ENCODE measurements at regions not wholly inside any gene's neighbourhood (a gene's known extent, or its start where the extent isn't known, plus 50 kb on each side); places are given as distances from the start of the nearest gene placed in this dataset.

- Histone ChIP-seq H3K4me3 (ENCODE audit: low read length) (no peak overlapping the region), H3K79me1 (ENCODE audit: low read length) (no peaks in the 10 kb centered on the region), H2AK5ac (ENCODE audit: low read length) (no peak overlapping the region), H4K5ac (ENCODE audit: low read length) (no peak overlapping the region), H3K27ac (ENCODE audit: low read depth, low read length) (no peak overlapping the region), H3K36me3 (ENCODE audit: control insufficient read depth, insufficient read depth, low read length) (no peaks in the 10 kb centered on the region), H3K9ac (ENCODE audit: low read length) (no peak overlapping the region), H3K23ac (ENCODE audit: low read length) (no peak overlapping the region), H4K8ac (ENCODE audit: low read depth, low read length) (no peak overlapping the region), H3K27me3 (ENCODE audit: insufficient read depth, low read length, poor library complexity) (no peaks in the 10 kb centered on the region), H3K79me2 (ENCODE audit: control insufficient read depth, insufficient read depth, low read length) (no peaks in the 10 kb centered on the region), H3K18ac (ENCODE audit: low read length) (no peak overlapping the region), H3K4me2 (ENCODE audit: low read length) (no peak overlapping the region), H3K4me1 (ENCODE audit: control insufficient read depth, low read depth, low read length) (no peaks in the 10 kb centered on the region), H3K56ac (ENCODE audit: low read length) (no peak overlapping the region), H2BK120ac (ENCODE audit: low read depth, low read length) (no peak overlapping the region), H3K4ac (ENCODE audit: low read depth, low read length) (no peak overlapping the region), H2BK5ac (ENCODE audit: low read length) (no peak overlapping the region), H2BK15ac (replicated peaks; ENCODE audit: low read depth) (no peak overlapping the region)
- WGBS (ENCODE audit: extremely low coverage, insufficient coverage, low lambda C conversion rate) = no CpG with 5 or more reads among the region's 4 CpGs
- no peak for DNase-seq
These were observed 237.5 kb upstream of the PPP2R2D start for GRCh38 chr10:131663351-131663750.

- H3K56ac ChIP-seq (ENCODE audit: low read length) = no peak overlapping the region
- H3K4me2 ChIP-seq (ENCODE audit: low read length) = no peak overlapping the region
- no peak overlapping the region for H3K18ac ChIP-seq (ENCODE audit: low read length)
- no peak for DNase-seq
- H2BK15ac ChIP-seq (replicated peaks; ENCODE audit: low read depth) = no peak overlapping the region
- H4K8ac ChIP-seq (ENCODE audit: low read depth, low read length) = no peak overlapping the region
- no peak overlapping the region for H2BK5ac ChIP-seq (ENCODE audit: low read length)
- H4K5ac ChIP-seq (ENCODE audit: low read length) = no peak overlapping the region
- H3K79me2 ChIP-seq (ENCODE audit: control insufficient read depth, insufficient read depth, low read length) = no peaks in the 10 kb centered on the region
- no peaks in the 10 kb centered on the region for H3K79me1 ChIP-seq (ENCODE audit: low read length)
- no peaks in the 10 kb centered on the region for H3K4me1 ChIP-seq (ENCODE audit: control insufficient read depth, low read depth, low read length)
- H3K27ac ChIP-seq (ENCODE audit: low read depth, low read length) = no peak overlapping the region
- no peak overlapping the region for H3K23ac ChIP-seq (ENCODE audit: low read length)
- no peak overlapping the region for H2AK5ac ChIP-seq (ENCODE audit: low read length)
- H3K9ac ChIP-seq (ENCODE audit: low read length) = no peak overlapping the region
- no peaks in the 10 kb centered on the region for H3K36me3 ChIP-seq (ENCODE audit: control insufficient read depth, insufficient read depth, low read length)
- H3K27me3 ChIP-seq (ENCODE audit: insufficient read depth, low read length, poor library complexity) = no peaks in the 10 kb centered on the region
- no CpG with 5 or more reads among the region's 3 CpGs for WGBS (ENCODE audit: extremely low coverage, insufficient coverage, low lambda C conversion rate)
- H3K4ac ChIP-seq (ENCODE audit: low read depth, low read length) = no peak overlapping the region
- no peak overlapping the region for H2BK120ac ChIP-seq (ENCODE audit: low read depth, low read length)
- H3K4me3 ChIP-seq (ENCODE audit: low read length) = no peak overlapping the region
These were observed 234.7 kb upstream of the PPP2R2D start for GRCh38 chr10:131666091-131666490.

GRCh38 chr10:131667047-131667446 lies 233.8 kb upstream of the PPP2R2D start:
- no peaks in the 10 kb centered on the region for H3K79me1 ChIP-seq (ENCODE audit: low read length)
- no peak overlapping the region for H3K27ac ChIP-seq (ENCODE audit: low read depth, low read length)
- H2BK15ac ChIP-seq (replicated peaks; ENCODE audit: low read depth) = no peak overlapping the region
- H3K4ac ChIP-seq (ENCODE audit: low read depth, low read length) = no peak overlapping the region
- no peak overlapping the region for H3K4me3 ChIP-seq (ENCODE audit: low read length)
- no CpG with 5 or more reads among the region's 4 CpGs for WGBS (ENCODE audit: extremely low coverage, insufficient coverage, low lambda C conversion rate)
- H2BK120ac ChIP-seq (ENCODE audit: low read depth, low read length) = no peak overlapping the region
- H3K36me3 ChIP-seq (ENCODE audit: control insufficient read depth, insufficient read depth, low read length) = no peaks in the 10 kb centered on the region
- H3K9ac ChIP-seq (ENCODE audit: low read length) = no peak overlapping the region
- no peak overlapping the region for H3K18ac ChIP-seq (ENCODE audit: low read length)
- H3K79me2 ChIP-seq (ENCODE audit: control insufficient read depth, insufficient read depth, low read length) = no peaks in the 10 kb centered on the region
- no peaks in the 10 kb centered on the region for H3K4me1 ChIP-seq (ENCODE audit: control insufficient read depth, low read depth, low read length)
- no peak overlapping the region for H4K8ac ChIP-seq (ENCODE audit: low read depth, low read length)
- H3K4me2 ChIP-seq (ENCODE audit: low read length) = no peak overlapping the region
- H2BK5ac ChIP-seq (ENCODE audit: low read length) = no peak overlapping the region
- no peak overlapping the region for H3K23ac ChIP-seq (ENCODE audit: low read length)
- no peak for DNase-seq
- no peak overlapping the region for H4K5ac ChIP-seq (ENCODE audit: low read length)
- H3K27me3 ChIP-seq (ENCODE audit: insufficient read depth, low read length, poor library complexity) = no peaks in the 10 kb centered on the region
- H2AK5ac ChIP-seq (ENCODE audit: low read length) = no peak overlapping the region
- H3K56ac ChIP-seq (ENCODE audit: low read length) = no peak overlapping the region

- Histone ChIP-seq H3K79me2 (ENCODE audit: control insufficient read depth, insufficient read depth, low read length) (no peaks in the 10 kb centered on the region), H3K56ac (ENCODE audit: low read length) (no peak overlapping the region), H3K79me1 (ENCODE audit: low read length) (no peaks in the 10 kb centered on the region), H3K27me3 (ENCODE audit: insufficient read depth, low read length, poor library complexity) (no peaks in the 10 kb centered on the region), H3K4me2 (ENCODE audit: low read length) (no peak overlapping the region), H3K18ac (ENCODE audit: low read length) (no peak overlapping the region), H4K8ac (ENCODE audit: low read depth, low read length) (no peak overlapping the region), H3K4me1 (ENCODE audit: control insufficient read depth, low read depth, low read length) (no peaks in the 10 kb centered on the region), H3K27ac (ENCODE audit: low read depth, low read length) (no peak overlapping the region), H3K36me3 (ENCODE audit: control insufficient read depth, insufficient read depth, low read length) (no peaks in the 10 kb centered on the region), H2BK15ac (replicated peaks; ENCODE audit: low read depth) (no peak overlapping the region), H3K4me3 (ENCODE audit: low read length) (no peak overlapping the region), H2AK5ac (ENCODE audit: low read length) (no peak overlapping the region), H4K5ac (ENCODE audit: low read length) (no peak overlapping the region), H3K9ac (ENCODE audit: low read length) (no peak overlapping the region), H3K4ac (ENCODE audit: low read depth, low read length) (no peak overlapping the region), H3K23ac (ENCODE audit: low read length) (no peak overlapping the region), H2BK5ac (ENCODE audit: low read length) (no peak overlapping the region), H2BK120ac (ENCODE audit: low read depth, low read length) (no peak overlapping the region)
- no CpG with 5 or more reads among the region's 7 CpGs for WGBS (ENCODE audit: extremely low coverage, insufficient coverage, low lambda C conversion rate)
- no peak for DNase-seq
These were observed 233.2 kb upstream of the PPP2R2D start for GRCh38 chr10:131667561-131667960.

- H3K4ac ChIP-seq (ENCODE audit: low read depth, low read length) = no peak overlapping the region
- H3K23ac ChIP-seq (ENCODE audit: low read length) = no peak overlapping the region
- no peak overlapping the region for H2AK5ac ChIP-seq (ENCODE audit: low read length)
- H2BK5ac ChIP-seq (ENCODE audit: low read length) = no peak overlapping the region
- H3K18ac ChIP-seq (ENCODE audit: low read length) = no peak overlapping the region
- H3K27me3 ChIP-seq (ENCODE audit: insufficient read depth, low read length, poor library complexity) = no peaks in the 10 kb centered on the region
- no peak overlapping the region for H2BK15ac ChIP-seq (replicated peaks; ENCODE audit: low read depth)
- H3K4me1 ChIP-seq (ENCODE audit: control insufficient read depth, low read depth, low read length) = no peaks in the 10 kb centered on the region
- no peaks in the 10 kb centered on the region for H3K79me2 ChIP-seq (ENCODE audit: control insufficient read depth, insufficient read depth, low read length)
- no CpG with 5 or more reads among the region's 7 CpGs for WGBS (ENCODE audit: extremely low coverage, insufficient coverage, low lambda C conversion rate)
- H3K27ac ChIP-seq (ENCODE audit: low read depth, low read length) = no peak overlapping the region
- DNase-seq = no peak
- H2BK120ac ChIP-seq (ENCODE audit: low read depth, low read length) = no peak overlapping the region
- no peaks in the 10 kb centered on the region for H3K79me1 ChIP-seq (ENCODE audit: low read length)
- H3K56ac ChIP-seq (ENCODE audit: low read length) = no peak overlapping the region
- H3K4me2 ChIP-seq (ENCODE audit: low read length) = no peak overlapping the region
- H4K8ac ChIP-seq (ENCODE audit: low read depth, low read length) = no peak overlapping the region
- H3K4me3 ChIP-seq (ENCODE audit: low read length) = no peak overlapping the region
- no peaks in the 10 kb centered on the region for H3K36me3 ChIP-seq (ENCODE audit: control insufficient read depth, insufficient read depth, low read length)
- no peak overlapping the region for H3K9ac ChIP-seq (ENCODE audit: low read length)
- no peak overlapping the region for H4K5ac ChIP-seq (ENCODE audit: low read length)
These were observed 231.9 kb upstream of the PPP2R2D start for GRCh38 chr10:131668903-131669302.

GRCh38 chr10:131669838-131670237 lies 231.0 kb upstream of the PPP2R2D start:
- Histone ChIP-seq H3K23ac (ENCODE audit: low read length) (no peak overlapping the region), H3K79me1 (ENCODE audit: low read length) (no peaks in the 10 kb centered on the region), H2AK5ac (ENCODE audit: low read length) (no peak overlapping the region), H3K79me2 (ENCODE audit: control insufficient read depth, insufficient read depth, low read length) (no peaks in the 10 kb centered on the region), H4K5ac (ENCODE audit: low read length) (no peak overlapping the region), H2BK120ac (ENCODE audit: low read depth, low read length) (no peak overlapping the region), H3K18ac (ENCODE audit: low read length) (no peak overlapping the region), H3K9ac (ENCODE audit: low read length) (no peak overlapping the region), H3K4me2 (ENCODE audit: low read length) (no peak overlapping the region), H3K4me1 (ENCODE audit: control insufficient read depth, low read depth, low read length) (no peaks in the 10 kb centered on the region), H3K27me3 (ENCODE audit: insufficient read depth, low read length, poor library complexity) (no peaks in the 10 kb centered on the region), H3K56ac (ENCODE audit: low read length) (no peak overlapping the region), H4K8ac (ENCODE audit: low read depth, low read length) (no peak overlapping the region), H2BK5ac (ENCODE audit: low read length) (no peak overlapping the region), H2BK15ac (replicated peaks; ENCODE audit: low read depth) (no peak overlapping the region), H3K36me3 (ENCODE audit: control insufficient read depth, insufficient read depth, low read length) (no peaks in the 10 kb centered on the region), H3K4me3 (ENCODE audit: low read length) (no peak overlapping the region), H3K27ac (ENCODE audit: low read depth, low read length) (no peak overlapping the region), H3K4ac (ENCODE audit: low read depth, low read length) (no peak overlapping the region)
- no CpG with 5 or more reads among the region's 1 CpG for whole genome bisulfite sequencing (ENCODE audit: extremely low coverage, insufficient coverage, low lambda C conversion rate)
- no peak for DNase-seq
